ENCODE measurements at regions not wholly inside any gene's neighbourhood (a gene's known extent, or its start where the extent isn't known, plus 50 kb on each side); places are given as distances from the start of the nearest gene placed in this dataset.

- TF ChIP-seq POLR2A (IDR thresholded peaks at IDR 0.05) (no peak), CTCF (IDR thresholded peaks at IDR 0.05) (no peak), POLR2AphosphoS5 (IDR thresholded peaks at IDR 0.05) (no peak)
Observed at GRCh38 chr9:21682381-21682780, 120.1 kb upstream of the MTAP start.
